ENCODE measurements at regions not wholly inside any gene's neighbourhood (a gene's known extent, or its start where the extent isn't known, plus 50 kb on each side); places are given as distances from the start of the nearest gene placed in this dataset.

DNA sequence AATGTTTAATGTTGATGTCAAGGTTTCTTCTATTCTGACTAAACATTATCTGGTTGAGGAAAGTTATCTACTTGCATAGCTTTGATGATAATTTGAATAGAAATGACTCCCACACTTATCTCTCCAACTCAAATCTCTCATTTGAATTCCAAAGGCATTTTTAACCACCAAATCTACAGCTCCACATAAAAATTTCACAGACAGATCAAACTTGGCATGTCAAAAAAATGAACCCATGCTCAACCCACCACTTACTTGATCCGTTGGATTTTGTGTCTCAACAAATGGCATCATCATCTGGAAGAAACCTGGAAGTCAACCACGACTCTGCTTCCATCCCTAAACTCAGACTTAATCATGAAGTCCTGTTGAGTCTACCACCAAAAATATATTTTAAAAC, 1050.4 kb downstream of the EFNB2 start:
- Histone ChIP-seq H3K36me3 (ENCODE audit: control insufficient read depth, low read length) (no peaks in the 10 kb centered on the region), H3K4me1 (ENCODE audit: control insufficient read depth, low read length) (no peaks in the 10 kb centered on the region), H3K4me2 (ENCODE audit: low read length) (no peak overlapping the region), H3K9me3 (ENCODE audit: control insufficient read depth, insufficient read depth, low read length) (no peaks in the 10 kb centered on the region), H3F3A (ENCODE audit: control insufficient read depth, insufficient read depth) (no peaks in the 10 kb centered on the region), H3K9me2 (replicated peaks; ENCODE audit: control insufficient read depth, low read length) (no peaks in the 10 kb centered on the region), H4K20me1 (ENCODE audit: control insufficient read depth, insufficient read depth, low read depth, low read length) (no peaks in the 10 kb centered on the region), H3K4me3 (ENCODE audit: low read length) (no peak overlapping the region), H3K27me3 (ENCODE audit: control insufficient read depth, low read length) (no peaks in the 10 kb centered on the region), H3K27ac (ENCODE audit: low read depth, low read length) (no peak overlapping the region), H3K79me2 (ENCODE audit: control insufficient read depth, low read length) (no peaks in the 10 kb centered on the region)
- TF ChIP-seq EZH2phosphoT487 (IDR thresholded peaks at IDR 0.05; ENCODE audit: borderline replicate concordance, low read length): no peak

DNA sequence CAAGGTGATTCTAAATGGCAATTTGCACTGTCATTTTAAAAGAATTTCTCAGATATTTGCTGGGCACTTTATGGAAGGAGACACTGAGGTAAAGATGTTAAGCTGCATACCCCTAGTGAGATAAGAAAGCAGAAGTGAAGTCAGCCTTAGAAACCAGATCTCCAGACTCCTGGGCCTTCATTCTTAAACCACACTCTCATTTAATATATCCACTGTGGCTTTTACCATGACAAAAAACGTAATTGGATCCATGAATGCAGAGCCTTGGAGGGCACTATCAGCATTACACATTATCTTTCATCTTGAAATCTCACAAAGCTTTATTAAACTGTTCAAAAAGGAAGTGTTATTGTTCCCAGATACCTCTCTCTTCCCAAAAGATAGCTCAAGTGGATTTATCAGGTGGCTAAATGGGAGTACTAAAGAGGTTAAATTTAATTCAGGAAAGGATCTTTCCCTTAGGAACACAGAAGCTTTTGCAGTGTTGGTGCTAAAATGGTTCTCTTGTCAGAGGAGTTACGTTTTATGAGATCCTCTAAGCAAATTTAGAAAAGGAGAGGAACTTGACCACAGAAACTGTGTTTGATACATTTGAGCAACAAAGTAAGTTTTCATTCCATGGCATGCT, 1060.4 kb downstream of the EFNB2 start:
- H3K4me2 ChIP-seq (ENCODE audit: low read length): no peak overlapping the region
- no peaks in the 10 kb centered on the region for H3K9me2 ChIP-seq (replicated peaks; ENCODE audit: control insufficient read depth, low read length)
- no peaks in the 10 kb centered on the region for H3K9me3 ChIP-seq (ENCODE audit: control insufficient read depth, insufficient read depth, low read length)
- H3K4me1 ChIP-seq (ENCODE audit: control insufficient read depth, low read length): no peaks in the 10 kb centered on the region
- no peaks in the 10 kb centered on the region for H4K20me1 ChIP-seq (ENCODE audit: control insufficient read depth, insufficient read depth, low read depth, low read length)
- H3K4me3 ChIP-seq (ENCODE audit: low read length): no peak overlapping the region
- H3K36me3 ChIP-seq (ENCODE audit: control insufficient read depth, low read length): no peaks in the 10 kb centered on the region
- H3K79me2 ChIP-seq (ENCODE audit: control insufficient read depth, low read length): no peaks in the 10 kb centered on the region
- no peak for TF ChIP-seq EZH2phosphoT487 (IDR thresholded peaks at IDR 0.05; ENCODE audit: borderline replicate concordance, low read length)
- TF ChIP-seq, protein P1, sequence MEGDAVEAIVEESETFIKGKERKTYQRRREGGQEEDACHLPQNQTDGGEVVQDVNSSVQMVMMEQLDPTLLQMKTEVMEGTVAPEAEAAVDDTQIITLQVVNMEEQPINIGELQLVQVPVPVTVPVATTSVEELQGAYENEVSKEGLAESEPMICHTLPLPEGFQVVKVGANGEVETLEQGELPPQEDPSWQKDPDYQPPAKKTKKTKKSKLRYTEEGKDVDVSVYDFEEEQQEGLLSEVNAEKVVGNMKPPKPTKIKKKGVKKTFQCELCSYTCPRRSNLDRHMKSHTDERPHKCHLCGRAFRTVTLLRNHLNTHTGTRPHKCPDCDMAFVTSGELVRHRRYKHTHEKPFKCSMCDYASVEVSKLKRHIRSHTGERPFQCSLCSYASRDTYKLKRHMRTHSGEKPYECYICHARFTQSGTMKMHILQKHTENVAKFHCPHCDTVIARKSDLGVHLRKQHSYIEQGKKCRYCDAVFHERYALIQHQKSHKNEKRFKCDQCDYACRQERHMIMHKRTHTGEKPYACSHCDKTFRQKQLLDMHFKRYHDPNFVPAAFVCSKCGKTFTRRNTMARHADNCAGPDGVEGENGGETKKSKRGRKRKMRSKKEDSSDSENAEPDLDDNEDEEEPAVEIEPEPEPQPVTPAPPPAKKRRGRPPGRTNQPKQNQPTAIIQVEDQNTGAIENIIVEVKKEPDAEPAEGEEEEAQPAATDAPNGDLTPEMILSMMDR (IDR thresholded peaks at IDR 0.05; ENCODE audit: low read depth, low read length, poor library complexity, severe bottlenecking): no peak
- H3F3A ChIP-seq (ENCODE audit: control insufficient read depth, insufficient read depth): no peaks in the 10 kb centered on the region
- no peak overlapping the region for H3K27ac ChIP-seq (ENCODE audit: low read depth, low read length)
- H3K27me3 ChIP-seq (ENCODE audit: control insufficient read depth, low read length): no peaks in the 10 kb centered on the region

DNA sequence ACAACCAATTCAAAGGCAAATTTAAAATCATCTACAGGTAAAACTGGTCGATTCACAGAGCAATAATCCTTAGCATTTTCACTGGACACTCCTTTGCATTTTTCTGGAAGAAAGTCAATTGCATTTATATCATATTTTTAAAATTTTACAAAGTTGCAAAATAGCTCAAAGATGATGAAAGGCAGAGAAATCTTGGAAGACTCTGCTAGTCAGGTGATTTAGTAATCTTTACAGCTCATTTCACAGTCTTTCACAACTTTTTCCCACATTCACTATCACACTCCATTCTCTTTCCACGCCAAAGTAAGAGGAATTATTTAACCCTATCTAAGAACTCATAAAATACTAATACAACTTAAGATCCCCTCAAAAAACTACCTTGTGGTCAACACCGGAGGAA, 1063.8 kb downstream of the EFNB2 start:
- Histone ChIP-seq H3K79me2 (ENCODE audit: control insufficient read depth, low read length) (no peaks in the 10 kb centered on the region), H4K20me1 (ENCODE audit: control insufficient read depth, insufficient read depth, low read depth, low read length) (no peaks in the 10 kb centered on the region), H3K4me3 (ENCODE audit: low read length) (no peak overlapping the region), H3K27me3 (ENCODE audit: control insufficient read depth, low read length) (no peaks in the 10 kb centered on the region), H3K4me1 (ENCODE audit: control insufficient read depth, low read length) (no peaks in the 10 kb centered on the region), H3K9me3 (ENCODE audit: control insufficient read depth, insufficient read depth, low read length) (no peaks in the 10 kb centered on the region), H3K36me3 (ENCODE audit: control insufficient read depth, low read length) (no peaks in the 10 kb centered on the region), H3K27ac (ENCODE audit: low read depth, low read length) (no peak overlapping the region), H3K4me2 (ENCODE audit: low read length) (no peak overlapping the region), H3K9me2 (replicated peaks; ENCODE audit: control insufficient read depth, low read length) (no peaks in the 10 kb centered on the region), H3F3A (ENCODE audit: control insufficient read depth, insufficient read depth) (no peaks in the 10 kb centered on the region)
- no peak for TF ChIP-seq EZH2phosphoT487 (IDR thresholded peaks at IDR 0.05; ENCODE audit: borderline replicate concordance, low read length)
- TF ChIP-seq, protein P1 (IDR thresholded peaks at IDR 0.05; ENCODE audit: low read depth, low read length, poor library complexity, severe bottlenecking): no peak

DNA sequence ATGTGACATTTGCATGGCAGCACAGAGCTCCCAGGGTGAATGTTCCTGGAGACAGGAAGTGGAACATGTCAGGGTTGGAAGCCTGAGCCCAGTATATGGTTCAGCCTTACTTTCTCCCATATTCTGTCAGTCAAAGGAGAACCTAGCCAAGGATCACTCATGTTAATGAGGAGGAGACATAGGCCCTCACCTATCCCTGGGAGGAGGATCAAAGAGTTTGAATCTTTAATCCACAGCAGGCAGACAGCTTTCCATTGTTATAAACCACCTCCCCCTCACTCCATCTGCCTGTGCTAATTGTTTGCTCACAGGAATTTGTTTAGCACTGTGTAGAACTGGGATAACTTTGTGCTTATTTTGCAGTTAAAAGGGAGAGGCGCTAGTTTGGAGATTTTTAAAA, 1069.1 kb downstream of the EFNB2 start:
- H3K4me1 ChIP-seq (ENCODE audit: control insufficient read depth, low read length): no peaks in the 10 kb centered on the region
- H3K4me2 ChIP-seq (ENCODE audit: low read length): no peak overlapping the region
- H3K27ac ChIP-seq (ENCODE audit: low read depth, low read length): no peak overlapping the region
- no peaks in the 10 kb centered on the region for H3K79me2 ChIP-seq (ENCODE audit: control insufficient read depth, low read length)
- H3K4me3 ChIP-seq (ENCODE audit: low read length): no peak overlapping the region
- no peaks in the 10 kb centered on the region for H3K27me3 ChIP-seq (ENCODE audit: control insufficient read depth, low read length)
- H3K9me3 ChIP-seq (ENCODE audit: control insufficient read depth, insufficient read depth, low read length): no peaks in the 10 kb centered on the region
- TF ChIP-seq, protein P1 (IDR thresholded peaks at IDR 0.05; ENCODE audit: low read depth, low read length, poor library complexity, severe bottlenecking): no peak
- no peak for TF ChIP-seq EZH2phosphoT487 (IDR thresholded peaks at IDR 0.05; ENCODE audit: borderline replicate concordance, low read length)
- H3K9me2 ChIP-seq (replicated peaks; ENCODE audit: control insufficient read depth, low read length): no peaks in the 10 kb centered on the region
- H4K20me1 ChIP-seq (ENCODE audit: control insufficient read depth, insufficient read depth, low read depth, low read length): no peaks in the 10 kb centered on the region
- H3K36me3 ChIP-seq (ENCODE audit: control insufficient read depth, low read length): no peaks in the 10 kb centered on the region
- H3F3A ChIP-seq (ENCODE audit: control insufficient read depth, insufficient read depth): no peaks in the 10 kb centered on the region
